ENCODE measurements at regions not wholly inside any gene's neighbourhood (a gene's known extent, or its start where the extent isn't known, plus 50 kb on each side); places are given as distances from the start of the nearest gene placed in this dataset.

GRCh38 chr7:35513828-35514227, 181.1 kb downstream of the HERPUD2 start:
- TF ChIP-seq POLR2A (IDR thresholded peaks at IDR 0.05; ENCODE audit: low read depth, low read length) (no peak), CTCF (conservative IDR thresholded peaks at IDR 0.05; ENCODE audit: low read depth, low read length) (no peak), MAFK (IDR thresholded peaks at IDR 0.05; ENCODE audit: low read depth, low read length) (no peak), MAZ (IDR thresholded peaks at IDR 0.05; ENCODE audit: borderline replicate concordance, low read depth, low read length) (no peak), BHLHE40 (IDR thresholded peaks at IDR 0.05; ENCODE audit: low read depth, low read length) (no peak), CEBPB (IDR thresholded peaks at IDR 0.05; ENCODE audit: low read depth, low read length) (no peak), RAD21 (IDR thresholded peaks at IDR 0.05; ENCODE audit: low read length) (no peak), SMC3 (IDR thresholded peaks at IDR 0.05; ENCODE audit: low read depth, low read length) (no peak), CHD1 (IDR thresholded peaks at IDR 0.05; ENCODE audit: low read depth, low read length) (no peak), NFE2L2 (IDR thresholded peaks at IDR 0.05; ENCODE audit: low read depth, low read length) (no peak), MXI1 (IDR thresholded peaks at IDR 0.05; ENCODE audit: borderline replicate concordance, low read depth, low read length) (no peak)
- TF ChIP-seq, protein P1, sequence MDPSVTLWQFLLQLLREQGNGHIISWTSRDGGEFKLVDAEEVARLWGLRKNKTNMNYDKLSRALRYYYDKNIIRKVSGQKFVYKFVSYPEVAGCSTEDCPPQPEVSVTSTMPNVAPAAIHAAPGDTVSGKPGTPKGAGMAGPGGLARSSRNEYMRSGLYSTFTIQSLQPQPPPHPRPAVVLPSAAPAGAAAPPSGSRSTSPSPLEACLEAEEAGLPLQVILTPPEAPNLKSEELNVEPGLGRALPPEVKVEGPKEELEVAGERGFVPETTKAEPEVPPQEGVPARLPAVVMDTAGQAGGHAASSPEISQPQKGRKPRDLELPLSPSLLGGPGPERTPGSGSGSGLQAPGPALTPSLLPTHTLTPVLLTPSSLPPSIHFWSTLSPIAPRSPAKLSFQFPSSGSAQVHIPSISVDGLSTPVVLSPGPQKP (IDR thresholded peaks at IDR 0.05; ENCODE audit: borderline replicate concordance, low read depth, low read length): no peak
- TF ChIP-seq, protein P2, sequence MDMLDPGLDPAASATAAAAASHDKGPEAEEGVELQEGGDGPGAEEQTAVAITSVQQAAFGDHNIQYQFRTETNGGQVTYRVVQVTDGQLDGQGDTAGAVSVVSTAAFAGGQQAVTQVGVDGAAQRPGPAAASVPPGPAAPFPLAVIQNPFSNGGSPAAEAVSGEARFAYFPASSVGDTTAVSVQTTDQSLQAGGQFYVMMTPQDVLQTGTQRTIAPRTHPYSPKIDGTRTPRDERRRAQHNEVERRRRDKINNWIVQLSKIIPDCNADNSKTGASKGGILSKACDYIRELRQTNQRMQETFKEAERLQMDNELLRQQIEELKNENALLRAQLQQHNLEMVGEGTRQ (IDR thresholded peaks at IDR 0.05; ENCODE audit: low read depth, low read length): no peak

Data from IMR-90 (cell line).